HG03108 (cell line): ENCODE measurements at regions not wholly inside any gene's neighbourhood (a gene's known extent, or its start where the extent isn't known, plus 50 kb on each side); places are given as distances from the start of the nearest gene placed in this dataset.
A peak's percentile ranks its signal among the peaks of the same experiment; 100 is the strongest.
"Not testable (repeated sequence)": the region's sequence is repeated elsewhere in the genome, so short reads cannot be mapped to it uniquely, and the experiment has no call there.

Experiments used
- ATAC-seq: cut with Tn5 transposase; IDR thresholded peaks from one replicate; pipeline ENCODE4 v1.9.1; 2021; ENCODE audit warnings: moderate library complexity; ENCODE audit not compliant: unreplicated experiment

DNA sequence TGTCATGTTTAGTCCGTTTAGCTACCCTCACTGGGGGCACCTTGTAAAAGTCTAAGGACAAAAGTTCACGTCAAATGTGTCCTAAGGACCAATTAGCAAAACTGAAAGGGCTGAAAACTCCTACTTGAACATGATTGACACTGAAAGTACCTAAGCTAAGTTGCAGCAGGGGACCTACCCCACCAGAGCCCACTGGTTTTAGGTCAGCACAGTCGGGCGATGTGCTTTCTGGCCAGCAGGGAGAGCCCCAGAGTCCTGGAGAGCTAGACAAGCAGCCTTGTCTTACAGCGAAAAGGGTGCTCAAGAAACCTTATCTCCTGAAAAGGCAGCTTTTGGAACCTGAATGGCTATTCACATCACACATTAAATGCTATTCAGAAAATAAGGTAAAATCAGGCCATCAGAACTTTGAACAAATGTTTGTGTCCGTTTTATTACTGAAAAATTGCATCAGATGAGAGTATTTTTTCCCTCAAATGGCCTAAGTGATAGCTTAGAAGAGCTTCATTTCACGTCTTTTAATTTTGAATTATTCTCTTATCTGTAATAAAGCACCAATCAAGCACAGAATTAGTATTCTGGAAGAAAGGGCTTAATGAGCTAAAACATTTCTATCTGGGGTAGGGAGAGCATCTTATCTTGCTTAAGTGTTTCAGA is 52.2 kb upstream of the MKI67 start:
- ATAC-seq, result no peak

DNA sequence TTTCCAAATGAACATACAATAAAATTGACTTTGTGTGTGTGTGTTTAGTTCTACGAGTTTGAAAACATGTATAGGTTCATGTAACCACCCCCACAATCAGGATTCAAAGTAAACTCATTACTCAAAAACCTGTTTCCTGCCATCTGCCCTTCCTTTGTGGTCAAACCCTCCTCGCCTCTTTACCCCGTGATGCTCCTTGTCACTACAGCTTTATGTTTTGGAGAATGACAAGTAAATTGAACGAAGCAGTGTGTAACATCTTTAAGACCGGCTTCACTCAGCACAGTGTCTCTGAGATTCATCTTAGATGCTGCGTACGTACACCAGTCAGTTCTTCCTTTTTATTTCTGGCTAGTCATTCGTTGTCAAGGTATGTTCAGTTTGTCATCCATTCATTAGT is 54.6 kb upstream of the MKI67 start:
- peak; percentile 43 for ATAC-seq

- ATAC-seq, result no peak
Observed at GRCh38 chr10:128185627-128186026, 59.4 kb upstream of the MKI67 start.

DNA sequence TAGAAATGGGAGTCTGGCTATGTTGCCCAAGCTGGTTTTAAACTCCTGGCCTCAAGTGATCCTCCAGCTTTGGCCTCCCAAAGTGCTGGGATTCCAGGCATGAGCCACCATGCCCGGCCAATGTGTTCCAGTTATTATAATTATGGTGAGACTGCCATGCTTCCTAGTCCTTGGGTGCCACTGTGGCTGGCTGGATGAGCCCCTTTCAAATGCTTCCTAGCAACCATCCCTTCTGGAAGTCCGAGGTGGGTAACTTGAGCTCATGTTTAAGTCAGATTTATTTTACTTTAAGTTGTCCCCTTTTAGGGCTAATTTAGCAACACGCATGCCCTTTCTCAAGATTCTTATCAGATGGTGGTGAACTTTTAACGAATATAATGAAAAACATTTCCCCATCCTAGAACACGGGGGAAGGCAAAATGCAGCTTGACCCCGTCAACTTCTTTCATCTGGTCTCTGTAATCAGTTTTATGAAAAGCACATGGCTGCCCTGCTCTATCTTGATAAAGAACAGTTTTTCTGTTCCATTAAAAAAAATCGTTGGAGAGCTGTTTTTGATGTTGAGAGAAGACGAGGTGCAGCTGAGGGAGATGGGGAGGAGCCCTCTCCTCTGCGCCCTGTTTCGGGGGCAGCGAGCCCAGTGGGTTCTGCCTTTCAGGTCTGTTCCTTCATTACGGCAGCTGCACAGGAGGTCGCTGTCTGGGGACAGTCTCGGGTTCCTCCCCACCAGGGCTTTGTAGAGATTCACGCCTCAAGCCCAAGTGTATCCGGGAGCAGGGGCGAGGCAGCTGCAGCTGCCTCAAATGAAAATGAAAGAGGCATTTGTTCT is 61.0 kb upstream of the MKI67 start:
- ATAC-seq, result no peak

GRCh38 chr10:128187788-128188185 is 61.6 kb upstream of the MKI67 start:
- ATAC-seq, result no peak

DNA sequence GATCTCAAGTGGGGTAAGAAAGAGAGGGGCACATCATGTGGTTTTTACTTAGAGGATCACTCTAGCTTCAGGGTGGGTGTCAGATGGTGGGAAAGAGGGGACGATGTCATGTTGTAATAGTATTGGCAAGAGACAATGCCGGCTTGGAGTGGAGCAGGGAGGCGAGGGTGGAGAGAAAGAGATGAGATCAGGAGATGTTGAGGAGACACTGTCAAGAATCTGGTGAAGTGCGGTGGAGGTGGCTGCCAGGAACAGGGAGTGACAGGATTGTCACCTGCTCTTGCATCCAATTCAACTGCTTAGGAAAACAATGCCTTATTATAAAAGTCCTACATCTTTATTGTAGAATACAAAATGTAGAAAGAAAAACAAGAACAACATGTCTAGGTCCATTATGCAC is 63.0 kb upstream of the MKI67 start:
- no peak for ATAC-seq

DNA sequence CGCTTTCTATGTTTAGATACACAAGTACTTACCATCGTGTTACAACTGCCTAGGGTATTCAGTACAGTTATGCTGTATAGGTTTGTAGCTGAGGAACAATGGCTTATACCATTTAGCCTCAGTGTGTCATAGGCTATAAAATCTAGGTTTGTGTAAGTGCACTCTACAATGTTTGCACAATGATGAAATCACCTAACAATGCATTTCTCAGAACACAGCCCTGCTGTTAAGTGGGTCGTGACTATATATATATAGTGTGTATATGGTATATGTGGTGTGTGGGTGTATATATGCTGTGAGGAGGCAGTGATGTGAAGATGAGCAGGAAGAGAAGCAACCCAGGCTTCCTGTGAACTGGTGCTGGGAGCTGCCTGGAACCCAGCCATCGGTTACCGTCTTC is 65.6 kb upstream of the MKI67 start:
- ATAC-seq, result no peak

DNA sequence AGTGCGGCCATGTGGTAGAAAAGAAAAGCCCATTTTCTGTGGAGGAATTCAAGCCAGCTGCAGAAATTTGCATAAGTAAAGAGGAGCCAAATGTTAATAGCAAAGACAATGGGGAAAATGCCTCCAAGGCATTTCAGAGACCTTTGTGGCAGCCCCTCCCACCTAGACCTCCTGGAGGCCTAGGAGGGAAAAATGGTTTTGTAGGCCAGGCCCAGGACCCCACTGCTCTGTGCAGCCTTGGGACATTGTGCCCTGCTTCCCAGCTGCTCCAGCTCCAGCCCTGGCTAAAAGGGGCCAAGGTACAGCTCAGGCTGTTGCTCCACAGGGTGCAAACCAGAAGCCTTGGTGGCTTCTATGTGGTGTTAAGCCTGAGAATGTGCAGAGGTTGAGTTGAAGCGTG is 75.6 kb upstream of the MKI67 start:
- not testable (repeated sequence) for ATAC-seq

DNA sequence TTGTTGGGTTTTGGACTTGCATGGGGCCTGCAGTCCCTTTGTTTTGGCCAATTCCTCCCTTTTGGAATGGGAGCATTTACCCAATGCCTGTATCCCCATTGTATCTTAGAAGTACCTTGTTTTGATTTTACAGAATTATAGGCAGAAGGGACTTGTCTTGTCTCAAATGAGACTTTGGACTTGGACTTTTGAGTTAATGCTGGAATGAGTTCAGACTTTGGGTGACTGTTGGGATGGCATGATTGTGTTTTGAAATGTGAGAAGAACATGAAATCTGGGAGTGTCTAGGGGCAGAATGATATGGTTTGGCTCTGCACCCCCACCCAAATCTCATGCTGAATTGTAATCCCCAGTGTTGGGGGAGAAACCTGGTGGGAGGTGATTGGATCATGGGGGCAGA is 76.8 kb upstream of the MKI67 start:
- no peak for ATAC-seq

- ATAC-seq, result not testable (repeated sequence)
Observed at GRCh38 chr10:128205591-128205990, 79.4 kb upstream of the MKI67 start.

DNA sequence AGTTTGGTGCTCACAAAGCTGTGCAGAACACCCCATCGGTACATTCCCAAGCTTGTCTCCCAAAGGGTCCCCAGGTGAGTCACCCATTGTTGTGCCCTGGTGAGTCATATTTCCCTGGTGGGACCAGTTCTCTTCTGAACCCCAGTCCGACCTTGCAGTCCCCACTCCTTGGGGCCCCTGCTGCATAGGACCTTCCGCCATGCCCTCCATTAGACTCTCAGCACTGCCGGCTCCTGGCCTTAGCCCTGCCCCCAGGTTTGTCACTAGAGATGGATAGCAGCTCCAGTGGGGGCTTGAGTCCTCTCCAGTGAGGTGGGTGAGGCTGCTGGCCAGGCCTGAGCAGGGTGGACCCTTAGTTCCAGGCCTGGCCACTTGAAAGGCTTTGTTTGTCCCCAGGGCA is 80.5 kb upstream of the MKI67 start:
- no peak for ATAC-seq

DNA sequence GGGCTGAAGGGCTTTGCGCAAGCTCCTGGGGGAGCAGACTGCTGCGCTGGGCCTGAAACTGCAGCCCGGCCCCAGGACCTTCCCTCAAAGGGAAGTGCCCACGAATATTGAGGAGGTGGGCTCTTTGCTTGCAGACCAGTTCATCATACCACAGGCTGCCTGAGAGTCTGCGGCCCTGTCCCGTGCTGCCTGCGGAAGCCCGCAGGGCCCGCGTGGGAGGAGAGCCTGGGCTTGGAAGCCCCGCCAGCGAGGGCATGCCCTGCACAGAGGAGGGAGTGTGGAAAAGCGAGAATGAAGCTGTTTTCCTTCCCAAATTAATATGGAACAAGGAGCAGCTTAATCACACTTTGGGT is 83.6 kb upstream of the MKI67 start:
- no peak for ATAC-seq

DNA sequence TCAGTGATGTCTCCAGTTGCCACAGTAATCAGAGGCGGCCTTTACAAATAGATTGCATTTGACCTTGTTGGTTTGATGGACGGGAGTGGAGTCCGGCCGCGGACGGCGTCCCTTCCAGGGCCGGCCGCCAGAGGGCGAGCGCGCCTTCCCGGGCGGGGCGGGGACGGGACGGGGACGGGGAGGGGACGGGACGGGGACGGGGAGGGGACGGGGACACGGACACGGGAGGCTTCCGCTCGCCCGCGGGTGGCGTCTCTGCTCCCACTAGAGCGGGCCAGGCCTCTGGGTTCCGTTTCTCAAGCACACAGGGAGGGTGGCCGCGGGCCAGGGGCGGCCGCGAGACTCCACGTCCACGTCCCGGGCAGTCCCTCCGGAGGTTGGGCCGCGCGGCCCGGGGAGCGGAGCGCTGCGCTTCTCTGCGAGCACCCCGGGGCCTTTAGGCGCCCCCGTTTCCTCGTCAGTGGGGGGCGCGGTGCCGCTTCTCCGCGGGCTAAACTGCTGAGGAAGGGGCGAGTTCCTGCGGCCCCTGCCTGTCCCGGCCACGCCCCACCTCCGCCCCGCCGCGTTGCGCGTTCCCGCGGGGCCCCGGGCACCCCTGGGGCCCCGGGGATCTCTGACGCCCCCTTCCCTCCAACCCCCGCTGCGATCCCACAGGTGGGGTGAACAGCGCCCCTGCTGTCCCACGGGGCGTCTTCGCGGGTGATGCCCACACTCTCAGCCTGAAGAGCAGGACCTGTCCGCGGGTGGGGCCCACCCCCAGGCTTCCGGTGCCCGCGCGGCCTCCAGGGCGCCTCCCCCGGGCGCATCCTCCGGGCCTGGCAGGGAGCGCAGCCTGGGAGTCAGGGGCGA is 84.2 kb upstream of the MKI67 start:
- no peak for ATAC-seq

GRCh38 chr10:128211064-128211504 is 84.9 kb upstream of the MKI67 start:
- ATAC-seq, result no peak

DNA sequence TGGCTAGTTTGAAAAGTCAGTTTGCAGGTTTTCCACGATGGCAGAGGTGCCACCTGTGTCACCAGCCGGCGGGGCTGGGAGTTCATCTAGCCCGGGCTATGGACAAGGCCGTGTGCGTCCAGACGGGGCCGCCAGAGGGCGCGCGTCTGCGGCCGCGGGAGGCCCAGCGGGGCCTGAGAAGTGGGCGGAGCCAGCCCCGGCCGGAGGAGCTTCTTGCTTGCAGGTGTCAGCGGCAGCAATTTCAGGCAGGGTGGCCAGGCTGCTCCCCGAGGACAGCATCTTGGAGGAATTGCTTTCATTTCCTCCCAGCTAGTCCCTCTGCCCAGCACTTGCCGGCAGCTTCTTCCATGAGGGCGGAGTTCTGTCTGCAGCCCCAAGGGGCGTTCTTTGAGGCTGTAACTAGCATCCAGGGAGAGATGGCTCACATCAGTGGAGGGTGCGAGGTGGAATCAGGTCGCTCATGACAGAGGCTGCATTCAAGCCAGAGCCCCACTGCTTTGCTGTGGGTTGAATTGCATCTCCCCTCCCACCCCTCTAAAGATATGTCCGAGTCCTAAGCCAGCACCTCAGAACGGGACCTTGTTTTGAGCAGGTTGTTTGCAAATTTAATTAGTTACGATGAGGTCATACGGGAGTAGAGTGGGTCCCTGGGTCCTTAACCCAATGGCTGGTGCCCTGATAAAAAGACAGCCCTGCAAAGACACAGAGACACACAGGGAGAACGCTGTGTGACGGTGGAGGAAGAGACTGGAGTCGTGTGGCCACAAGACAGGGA is 85.9 kb upstream of the MKI67 start:
- peak; percentile 93 for ATAC-seq

DNA sequence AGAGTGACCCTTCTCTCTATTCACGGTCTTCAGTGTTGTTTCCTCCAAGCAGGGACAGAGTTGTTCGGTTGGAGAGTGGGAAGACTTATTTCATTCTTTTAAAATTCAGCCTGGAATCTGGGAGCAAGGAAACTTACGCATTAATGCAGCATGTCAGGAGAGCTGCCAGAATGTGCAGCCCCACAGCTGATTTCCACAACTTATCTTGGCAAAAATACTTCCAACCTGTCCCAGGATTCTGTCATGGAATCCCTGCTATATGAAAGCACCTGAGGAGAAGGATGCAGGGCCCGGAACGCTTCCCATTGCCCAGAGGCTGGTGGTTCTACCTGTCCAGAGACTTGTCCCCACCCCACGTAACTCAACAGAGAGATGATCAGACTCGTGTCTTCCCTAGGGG is 86.9 kb upstream of the MKI67 start:
- no peak for ATAC-seq

DNA sequence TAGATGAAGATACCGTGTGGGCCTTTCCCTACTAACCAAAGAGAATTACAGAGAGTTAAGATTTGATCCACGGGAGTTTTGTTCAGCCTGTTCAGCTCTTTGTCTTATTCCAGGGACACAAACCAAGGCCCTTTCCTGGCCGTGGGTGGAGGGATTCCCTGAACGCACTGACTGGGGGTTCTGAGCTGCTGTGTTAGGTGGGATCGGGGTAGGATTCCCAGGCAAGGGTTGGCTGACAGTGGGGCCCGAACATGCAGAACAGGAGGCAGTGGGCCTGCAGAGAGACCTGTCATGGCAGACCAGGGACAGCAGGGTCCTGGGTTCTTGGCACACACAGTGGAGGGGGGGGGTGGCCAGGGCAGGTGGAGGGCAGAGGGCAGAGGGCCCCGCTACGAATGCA is 89.5 kb upstream of the MKI67 start:
- no peak for ATAC-seq

DNA sequence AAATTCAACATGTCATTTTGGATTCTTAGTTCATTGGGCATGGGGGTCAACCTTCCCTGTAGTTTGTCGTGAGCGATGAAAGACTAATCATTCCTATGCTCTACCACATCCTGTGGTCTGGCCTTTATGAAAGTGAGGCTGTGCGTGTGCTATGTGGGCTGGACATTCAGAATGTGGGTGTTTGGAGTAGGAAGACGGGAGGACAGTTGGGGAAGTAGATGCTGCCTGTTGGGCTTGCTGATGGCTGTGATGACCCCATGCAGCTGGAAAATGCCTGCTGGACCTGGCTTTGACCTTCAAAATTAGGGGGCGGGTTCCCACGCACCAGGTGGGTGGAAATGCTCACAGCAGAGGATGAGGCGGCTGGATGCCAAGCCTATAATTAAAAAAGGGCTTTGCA is 90.9 kb upstream of the MKI67 start:
- ATAC-seq, result no peak

DNA sequence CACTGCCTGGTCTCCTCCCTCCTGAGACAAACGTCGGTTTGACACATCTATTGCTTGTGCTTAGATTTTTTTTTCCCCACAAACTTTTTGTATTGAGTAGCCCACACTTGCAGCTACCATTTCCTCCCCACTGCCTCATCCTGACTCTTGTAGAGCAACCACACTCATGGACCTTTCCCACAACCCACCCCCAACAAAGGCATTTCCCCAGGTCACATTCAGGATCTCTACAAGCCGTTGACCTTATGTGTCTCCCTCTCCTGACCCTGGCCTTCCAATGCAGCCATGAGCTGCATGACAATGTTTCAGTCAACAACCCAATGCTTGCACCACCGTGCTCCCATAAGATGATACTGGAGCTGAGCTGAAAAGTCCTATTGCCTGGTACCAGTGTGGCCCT is 91.9 kb upstream of the MKI67 start:
- ATAC-seq, result no peak

DNA sequence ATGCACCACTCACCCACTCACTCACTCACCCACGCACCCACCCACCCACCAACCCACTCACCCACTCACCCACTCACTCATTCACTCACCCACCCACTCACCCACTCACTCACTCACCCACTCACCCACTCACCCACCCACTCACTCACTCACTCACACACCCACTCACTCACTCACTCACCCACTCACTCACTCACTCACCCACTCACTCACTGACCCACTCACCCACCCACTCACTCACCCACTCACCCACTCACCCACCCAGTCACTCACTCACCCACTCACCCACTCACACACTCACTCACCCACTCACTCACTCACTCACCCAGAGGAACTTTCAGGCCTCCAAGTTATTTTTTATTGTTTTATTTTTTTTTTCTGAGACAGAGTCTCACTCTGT is 93.1 kb upstream of the MKI67 start:
- ATAC-seq, result no peak

GRCh38 chr10:128220021-128220420 is 93.8 kb upstream of the MKI67 start:
- ATAC-seq, result no peak
